GM21381 (cell line): ENCODE measurements at regions not wholly inside any gene's neighbourhood (a gene's known extent, or its start where the extent isn't known, plus 50 kb on each side); places are given as distances from the start of the nearest gene placed in this dataset.
"Not testable (repeated sequence)": the region's sequence is repeated elsewhere in the genome, so short reads cannot be mapped to it uniquely, and the experiment has no call there.

Experiments
- ATAC-seq: cut with Tn5 transposase; IDR thresholded peaks from one replicate; pipeline ENCODE4 v1.9.1; 2021; ENCODE audit warnings: mild to moderate bottlenecking, moderate library complexity; ENCODE audit not compliant: unreplicated experiment

- no peak for ATAC-seq
These were observed 1072.7 kb downstream of the EPHA3 start for GRCh38 chr3:90180096-90180495.

DNA sequence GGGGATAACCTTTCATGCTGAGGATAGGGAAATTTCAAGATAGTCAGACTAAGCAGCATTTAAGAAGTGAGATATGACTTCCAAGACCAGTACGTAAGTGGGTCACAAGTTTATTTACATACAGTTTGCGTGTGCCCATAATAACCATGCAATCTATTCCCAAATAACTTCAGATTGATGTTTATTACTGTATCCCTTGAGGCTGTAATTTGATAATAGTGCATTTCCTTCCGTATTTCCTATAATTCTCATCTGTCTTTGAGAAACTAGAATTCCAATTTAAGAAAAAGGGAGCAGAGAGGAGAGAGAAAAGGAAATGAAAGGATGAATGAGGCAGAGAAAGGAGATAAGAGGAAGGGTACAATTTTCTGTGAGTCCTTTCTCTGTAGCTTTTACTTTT is 1073.1 kb downstream of the EPHA3 start:
- ATAC-seq = no peak

DNA sequence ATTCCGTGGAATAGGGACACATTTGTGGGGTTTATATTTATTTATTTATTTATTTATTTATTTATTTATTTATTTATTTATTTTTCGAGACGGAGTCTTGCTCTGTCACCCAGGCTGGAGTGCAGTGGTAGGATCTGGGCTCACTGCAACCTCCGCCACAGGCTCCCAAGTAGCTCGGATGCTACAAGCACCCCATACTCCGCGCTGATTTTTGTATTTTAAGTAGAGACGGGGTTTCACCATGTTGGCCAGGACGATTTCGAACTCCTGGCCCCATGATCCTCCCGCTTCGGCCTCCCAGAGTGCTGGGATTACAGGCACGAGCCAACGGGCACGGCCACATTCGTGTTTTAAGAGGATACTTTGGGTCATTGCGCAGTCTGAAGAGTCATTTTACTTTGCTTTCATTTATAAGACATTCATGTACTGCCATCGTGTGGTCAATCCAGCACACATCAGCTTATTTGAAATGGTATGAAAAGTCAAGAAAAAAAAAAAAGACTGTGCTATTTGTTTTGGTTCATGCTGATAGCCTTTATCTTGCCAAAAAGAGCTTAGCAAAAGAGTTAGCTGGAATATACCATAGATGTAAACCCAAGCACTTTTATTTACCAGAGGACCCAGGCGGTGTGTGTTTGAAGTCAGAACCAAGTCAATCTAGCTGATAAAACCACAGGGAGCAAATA is 1075.0 kb downstream of the EPHA3 start:
- peak; percentile 83 for ATAC-seq

DNA sequence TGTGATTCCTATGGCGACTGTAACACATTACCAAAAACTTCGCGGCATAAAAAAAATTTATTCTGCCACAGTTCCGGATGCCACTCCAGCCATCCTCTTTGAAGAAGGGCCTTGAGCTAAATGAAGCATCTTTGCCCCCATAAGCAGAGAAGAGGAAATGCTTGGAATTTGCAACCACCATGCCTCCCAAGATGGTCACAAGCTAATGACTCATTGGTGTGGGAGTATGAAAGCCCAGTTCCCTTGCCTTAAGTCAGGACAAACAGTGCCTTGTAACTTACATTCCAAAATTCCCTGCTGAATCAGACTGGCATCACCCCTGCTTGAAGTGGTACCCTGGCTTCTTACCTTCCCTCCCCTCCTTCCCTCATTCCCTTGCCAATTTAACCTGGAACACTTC is 1077.4 kb downstream of the EPHA3 start:
- ATAC-seq = no peak

GRCh38 chr3:90197383-90197782 is 1090.0 kb downstream of the EPHA3 start:
- ATAC-seq = not testable (repeated sequence)

DNA sequence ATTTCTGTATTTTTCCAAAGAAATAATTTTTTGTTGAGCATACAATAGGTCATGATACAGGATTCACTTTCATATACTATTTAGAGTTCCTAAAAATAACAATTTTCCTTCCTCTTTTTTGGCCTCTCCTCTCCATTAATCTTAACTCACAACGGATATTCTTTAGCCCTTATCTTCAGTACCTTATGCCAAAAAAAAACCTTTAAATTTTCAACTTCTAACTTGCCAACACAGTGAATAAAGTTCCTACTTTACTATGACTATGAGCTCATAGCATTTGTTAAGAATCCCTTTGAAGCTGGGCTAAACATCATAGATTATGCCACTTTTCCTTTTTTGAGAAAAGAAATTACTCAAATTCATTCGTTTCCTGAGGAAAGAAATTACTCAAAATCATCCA is 1095.5 kb downstream of the EPHA3 start:
- not testable (repeated sequence) for ATAC-seq

- not testable (repeated sequence) for ATAC-seq
These were observed 1099.1 kb downstream of the EPHA3 start for GRCh38 chr3:90206482-90206881.

DNA sequence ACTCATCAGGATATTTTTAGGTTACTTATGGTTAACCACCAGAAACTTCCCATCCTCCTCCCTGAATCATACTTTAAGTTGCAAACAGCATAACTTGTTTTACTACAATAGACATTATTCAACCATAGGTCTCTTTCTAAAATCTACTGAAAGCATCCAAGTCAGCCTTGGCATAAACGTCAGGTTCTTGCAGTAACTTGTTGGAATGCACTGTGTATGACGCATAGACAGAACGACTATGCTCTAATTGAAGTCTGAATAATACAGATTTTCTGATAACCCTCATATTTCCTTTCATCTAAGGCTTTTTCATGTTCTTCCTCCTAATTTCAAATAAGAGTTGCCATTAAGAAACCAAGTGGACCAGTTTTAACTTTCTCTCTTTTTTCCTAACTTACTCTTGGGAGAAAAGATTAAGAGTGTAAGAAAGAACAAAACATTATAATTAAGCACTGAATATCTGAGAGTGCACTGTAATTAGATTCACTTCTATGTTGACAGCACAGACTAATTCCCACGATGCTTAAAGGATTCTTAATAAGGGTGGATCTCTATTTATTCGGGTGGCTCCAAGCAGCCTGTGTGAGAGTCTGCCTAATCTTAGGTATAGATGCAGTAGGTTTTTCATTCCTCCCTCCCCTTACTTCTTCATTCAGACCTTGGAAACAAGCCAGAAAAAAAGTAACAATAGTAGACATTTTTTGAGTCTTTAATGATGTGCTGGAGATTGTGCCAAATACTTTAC is 1100.1 kb downstream of the EPHA3 start:
- not testable (repeated sequence) for ATAC-seq

- ATAC-seq = no peak
These were observed 1114.5 kb downstream of the EPHA3 start for GRCh38 chr3:90221900-90222299.

DNA sequence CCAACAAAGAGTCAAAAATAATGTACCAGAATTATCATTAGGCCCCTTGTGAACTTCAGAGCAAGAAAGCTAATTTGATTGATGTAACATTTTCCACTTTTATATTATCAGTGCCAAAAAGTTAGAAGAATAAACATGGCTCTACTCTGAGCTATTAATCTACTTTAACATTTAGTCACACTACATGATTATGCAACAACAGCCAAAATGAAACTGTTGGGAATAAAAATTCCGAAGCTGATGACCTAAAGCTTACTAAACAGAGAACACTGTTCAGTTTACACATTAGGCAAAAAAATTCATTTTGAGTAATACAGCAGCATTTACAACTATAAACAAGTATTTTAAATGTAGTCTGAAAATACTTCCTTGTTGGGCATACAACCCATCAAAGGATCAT is 1134.1 kb downstream of the EPHA3 start:
- no peak for ATAC-seq

DNA sequence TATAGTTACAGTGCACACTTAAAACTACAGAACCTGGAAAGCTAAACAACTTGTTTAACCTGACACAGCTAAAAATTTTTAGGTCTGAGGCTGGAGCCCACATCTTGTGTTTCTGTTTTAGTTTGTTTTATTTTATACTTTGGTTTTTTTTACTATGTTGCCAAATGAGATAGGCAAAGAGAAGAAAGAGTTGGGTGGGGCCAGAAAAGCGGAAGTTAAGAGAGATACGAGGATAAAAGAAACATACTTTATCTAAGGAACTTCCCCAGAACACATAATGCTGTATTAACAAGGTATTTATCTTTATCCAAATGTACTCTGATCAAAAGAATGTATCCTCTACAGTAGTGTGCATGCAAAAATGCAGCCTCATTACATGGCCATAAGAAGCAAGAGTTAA is 1145.7 kb downstream of the EPHA3 start:
- ATAC-seq = no peak

DNA sequence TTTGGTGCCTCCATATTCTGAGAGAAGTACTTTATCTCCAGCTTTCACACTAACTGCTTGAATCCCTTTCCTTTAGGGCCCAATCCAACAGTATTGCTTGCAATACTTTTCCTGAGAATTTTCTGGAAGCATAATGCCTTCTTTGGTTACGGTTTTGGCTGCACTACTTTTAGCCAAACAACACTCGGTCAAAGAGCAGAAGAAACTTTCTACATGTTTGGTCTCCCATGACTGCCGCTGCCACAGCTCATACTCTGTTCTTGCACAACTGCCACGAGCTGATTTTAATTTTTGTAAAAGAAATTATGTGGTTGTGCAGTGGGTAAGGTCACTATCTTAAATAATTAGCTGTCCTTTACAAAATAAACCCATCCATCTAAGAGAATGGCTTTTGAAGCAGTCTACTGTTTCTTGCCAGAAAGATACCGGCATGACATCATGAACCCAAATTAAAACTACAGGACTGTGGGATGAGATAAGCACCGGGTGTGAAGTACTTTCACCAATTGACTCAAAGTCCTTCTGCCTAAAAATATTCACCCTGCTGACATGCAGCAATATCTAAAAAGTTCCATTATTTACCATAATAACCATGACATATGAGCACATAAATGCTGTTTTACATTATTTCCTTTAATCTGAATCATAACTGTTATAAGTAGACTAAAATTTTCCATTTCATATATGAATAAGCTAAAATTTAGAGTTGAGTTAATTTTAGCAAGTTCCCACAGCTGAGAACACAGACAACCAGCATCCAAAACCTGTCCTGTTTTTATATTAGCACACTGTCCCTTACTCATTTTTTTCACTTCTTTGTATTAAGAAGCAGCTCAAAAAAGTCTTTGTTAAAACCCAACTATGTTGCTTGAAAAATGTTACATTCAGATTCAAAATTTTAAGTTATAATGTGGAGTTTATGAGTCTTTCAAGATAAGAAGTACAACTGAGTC is 1154.3 kb downstream of the EPHA3 start:
- no peak for ATAC-seq
